GM18519 (cell line): ENCODE measurements at regions not wholly inside any gene's neighbourhood (a gene's known extent, or its start where the extent isn't known, plus 50 kb on each side); places are given as distances from the start of the nearest gene placed in this dataset.
"Not testable (repeated sequence)": the region's sequence is repeated elsewhere in the genome, so short reads cannot be mapped to it uniquely, and the experiment has no call there.

Experiments
- ATAC-seq: cut with Tn5 transposase; IDR thresholded peaks from one replicate; pipeline ENCODE4 v1.9.1; 2021; ENCODE audit warnings: mild to moderate bottlenecking, moderate library complexity; ENCODE audit not compliant: unreplicated experiment, low FRiP score

GRCh38 chr13:44853641-44854040 is 135.6 kb downstream of the NUFIP1 start:
- ATAC-seq, result no peak

- no peak for ATAC-seq
These were observed 140.2 kb downstream of the NUFIP1 start for GRCh38 chr13:44848920-44849676.

DNA sequence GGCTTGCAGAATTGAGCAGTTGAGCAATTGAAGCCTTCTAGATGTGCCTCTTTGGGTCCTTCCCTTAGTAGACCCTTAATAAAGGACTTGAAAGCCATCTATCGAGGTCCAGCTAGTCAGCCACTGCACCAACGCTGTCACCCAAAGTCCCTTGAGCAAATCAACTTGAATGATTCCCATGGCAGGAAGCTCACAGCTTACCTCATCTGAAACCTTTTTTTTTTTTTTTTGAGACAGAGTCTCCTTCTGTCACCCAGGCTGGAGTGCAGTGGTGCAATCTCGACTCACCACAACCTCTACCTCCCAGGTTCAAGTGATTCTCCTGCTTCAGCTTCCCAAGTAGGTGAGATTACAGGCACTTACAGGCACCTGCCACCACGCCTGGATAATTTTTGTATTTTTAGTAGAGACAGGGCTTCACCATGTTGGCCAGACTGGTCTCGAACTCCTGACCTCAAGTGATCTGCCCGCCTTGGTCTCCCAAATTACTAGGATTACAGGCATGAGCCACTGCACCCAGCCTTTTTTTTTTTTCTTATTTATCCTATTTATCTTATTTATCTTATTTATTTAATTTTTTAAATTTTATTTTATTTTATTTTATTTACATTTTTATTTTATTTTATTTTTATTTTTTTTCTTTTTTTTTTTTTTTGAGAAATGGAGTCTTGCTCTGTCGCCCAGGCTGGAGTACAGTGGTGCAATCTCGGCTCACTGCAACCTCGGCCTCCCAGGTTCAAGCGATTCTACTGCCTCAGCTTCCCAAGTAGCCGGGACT is 143.8 kb downstream of the NUFIP1 start:
- ATAC-seq, result not testable (repeated sequence)

DNA sequence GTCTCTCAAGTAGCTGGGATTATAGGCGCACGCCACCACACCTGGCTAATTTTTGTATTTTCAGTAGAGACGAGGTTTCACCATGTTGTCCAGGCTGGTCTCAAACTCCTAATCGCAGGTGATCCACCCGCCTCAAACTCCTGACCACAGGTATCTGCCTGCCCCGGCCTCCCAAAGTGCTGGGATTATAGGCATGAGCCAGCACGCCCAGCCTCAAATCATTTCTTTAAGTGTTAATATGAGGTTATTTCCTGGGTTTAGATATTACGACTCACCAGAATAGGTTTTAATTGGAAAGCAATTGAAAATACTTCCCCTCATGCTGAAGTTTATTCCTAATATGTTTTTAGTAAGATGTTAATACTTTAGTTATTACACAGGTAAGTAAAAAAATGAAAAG is 144.5 kb downstream of the NUFIP1 start:
- no peak for ATAC-seq

DNA sequence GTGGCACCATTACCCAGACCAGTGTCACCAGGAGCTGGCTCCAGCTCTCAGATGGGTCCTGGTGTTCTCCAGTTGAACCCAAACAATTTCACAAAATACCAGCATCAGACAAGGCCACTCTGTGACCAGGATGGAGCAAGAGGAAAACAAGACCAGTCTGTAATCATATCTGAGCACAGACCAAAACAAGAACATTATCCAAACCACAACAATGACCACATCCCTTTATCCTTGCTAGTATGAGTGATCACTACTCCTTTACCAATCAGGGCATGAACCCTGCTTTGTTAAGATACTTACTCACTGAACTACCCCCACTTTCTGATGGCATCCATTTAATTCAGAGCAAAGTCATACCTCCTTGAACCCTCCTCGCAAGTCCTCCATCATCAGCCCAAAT is 145.9 kb downstream of the NUFIP1 start:
- ATAC-seq, result no peak

DNA sequence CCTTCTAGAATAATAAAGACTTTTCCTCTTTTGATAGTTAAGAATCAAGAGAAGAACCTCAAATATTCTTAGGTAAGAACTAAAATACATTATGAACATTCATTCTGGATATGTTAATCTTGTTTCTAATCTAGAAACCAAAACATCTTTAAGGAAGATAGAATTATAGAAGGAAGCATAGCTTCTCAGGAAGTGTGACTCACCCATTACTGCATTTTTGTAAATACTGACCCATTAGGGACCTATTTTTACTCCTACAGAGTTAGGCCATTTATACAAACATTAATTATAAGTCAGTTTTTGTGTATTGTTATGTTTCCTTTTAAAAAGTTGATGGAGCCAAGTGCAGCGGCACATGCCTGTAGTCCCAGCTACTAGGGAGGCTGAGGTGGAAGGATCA is 147.1 kb downstream of the NUFIP1 start:
- no peak for ATAC-seq

GRCh38 chr13:44840131-44840530 is 149.1 kb downstream of the NUFIP1 start:
- ATAC-seq, result no peak

DNA sequence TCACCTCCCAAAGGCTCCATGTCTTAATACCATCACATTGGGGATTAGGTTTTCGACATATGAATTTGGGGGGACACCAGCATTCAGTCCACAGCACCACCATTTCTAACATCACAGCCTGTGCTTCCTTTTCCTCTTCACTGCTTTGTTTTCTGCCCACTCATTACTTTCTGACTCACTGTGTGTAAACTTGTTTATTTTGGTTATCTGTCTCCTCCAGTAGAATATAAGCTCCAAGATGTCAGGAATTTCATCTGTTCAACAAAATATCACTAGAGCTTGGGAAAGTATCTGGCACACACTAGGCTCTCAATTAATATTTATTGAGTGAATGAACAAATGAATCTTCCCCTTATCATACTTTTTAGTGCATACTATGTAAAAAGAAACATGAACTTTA is 152.0 kb downstream of the NUFIP1 start:
- ATAC-seq, result no peak

DNA sequence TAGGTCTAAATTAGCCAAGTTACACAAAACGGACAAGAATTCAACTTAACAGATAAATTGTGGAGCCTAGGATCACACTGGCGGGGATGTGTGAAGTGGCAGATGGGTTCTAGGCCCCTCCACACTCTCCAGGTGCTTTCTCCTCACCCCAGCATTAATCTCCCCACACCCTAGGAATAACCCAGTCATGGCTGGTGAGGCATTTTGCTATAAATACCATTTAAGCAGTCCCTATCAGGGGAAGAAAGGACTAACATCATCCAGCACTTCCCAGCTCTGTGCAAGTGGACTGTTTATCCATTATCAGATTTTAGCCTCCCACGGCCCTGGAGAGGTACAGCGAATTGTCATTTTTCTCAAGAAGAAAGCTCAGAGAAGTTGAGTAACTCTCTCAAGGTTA is 154.9 kb downstream of the NUFIP1 start:
- no peak for ATAC-seq

DNA sequence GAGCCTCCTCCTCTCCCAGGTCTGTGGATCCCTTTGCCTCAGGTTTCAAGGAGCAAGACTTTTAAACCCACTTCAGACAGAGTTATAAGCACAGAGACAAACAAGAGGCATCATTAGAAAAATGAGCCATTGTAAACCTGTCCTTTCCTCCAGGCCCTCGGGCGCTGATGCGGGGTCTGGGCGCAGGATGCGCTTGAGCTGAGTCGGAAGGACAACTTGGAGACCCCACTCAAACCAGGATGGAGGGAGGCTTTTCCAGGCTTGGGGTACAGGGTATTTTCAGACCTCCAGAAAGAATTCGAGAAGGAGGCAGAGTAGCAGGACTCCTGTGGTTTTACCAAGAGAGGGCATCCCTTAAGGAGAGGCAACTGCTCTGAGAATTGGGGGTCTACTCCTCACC is 155.6 kb downstream of the NUFIP1 start:
- ATAC-seq, result no peak

GRCh38 chr13:44833139-44833538 is 156.1 kb downstream of the NUFIP1 start:
- no peak for ATAC-seq

- ATAC-seq, result no peak
These were observed 162.5 kb downstream of the NUFIP1 start for GRCh38 chr13:44826591-44827350.

DNA sequence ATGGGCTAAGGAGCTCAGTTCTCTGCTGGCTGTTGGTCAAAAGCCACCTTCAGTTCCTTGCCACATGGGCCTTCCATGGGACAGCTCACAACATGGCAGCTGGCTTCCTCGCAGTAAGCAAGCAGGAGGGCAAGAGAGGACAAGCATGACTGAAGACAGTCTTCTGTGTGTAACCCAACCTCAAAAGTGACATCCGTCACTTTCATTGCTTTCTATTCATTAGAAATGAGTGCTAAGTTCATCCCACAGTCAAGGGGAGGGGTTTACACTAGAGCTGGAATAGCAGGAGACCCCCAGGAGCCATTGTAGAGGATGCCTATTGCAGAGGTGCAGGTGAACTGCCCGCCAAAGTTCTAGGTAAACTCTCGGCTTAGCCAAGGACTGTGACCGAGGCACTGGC is 163.3 kb downstream of the NUFIP1 start:
- no peak for ATAC-seq

DNA sequence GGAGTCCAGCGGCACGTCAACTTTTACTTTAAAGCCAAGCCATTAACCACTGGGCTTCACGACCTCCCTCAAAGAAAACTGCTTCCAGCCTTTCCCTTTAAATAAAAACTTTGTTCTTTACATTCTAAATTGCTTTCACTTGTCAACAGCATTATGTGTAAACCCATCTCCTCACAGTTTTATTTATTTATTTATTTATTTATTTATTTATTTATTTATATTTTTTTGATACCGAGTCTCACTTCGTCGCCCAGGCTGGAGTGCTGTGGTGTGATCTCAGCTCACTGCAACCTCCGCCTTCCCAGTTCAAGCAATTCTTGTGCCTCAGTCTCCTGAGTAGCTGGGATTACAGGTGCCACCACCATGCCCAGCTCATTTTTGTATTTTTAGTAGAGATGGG is 165.7 kb downstream of the NUFIP1 start:
- not testable (repeated sequence) for ATAC-seq

GRCh38 chr13:44822291-44822690 is 167.0 kb downstream of the NUFIP1 start:
- ATAC-seq, result no peak

DNA sequence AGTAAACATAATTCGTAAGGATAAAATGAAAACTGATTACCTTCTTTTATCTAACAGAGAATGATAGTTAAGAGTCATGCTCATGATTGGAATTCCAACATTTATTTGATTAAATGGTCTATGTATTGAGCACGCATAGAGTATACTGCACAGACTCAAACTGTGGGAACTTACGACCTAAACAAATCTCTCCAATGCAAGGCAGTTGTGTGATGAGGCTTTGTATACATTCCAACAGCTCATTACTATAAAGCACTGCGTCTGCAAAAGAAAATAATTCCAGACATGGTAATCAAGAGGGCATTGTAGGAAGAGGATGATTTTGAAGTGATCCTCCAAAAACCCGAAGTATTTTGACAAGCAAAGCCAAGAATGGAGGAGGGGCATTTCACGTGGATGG is 169.5 kb downstream of the NUFIP1 start:
- ATAC-seq, result no peak

- no peak for ATAC-seq
These were observed 170.0 kb downstream of the NUFIP1 start for GRCh38 chr13:44819245-44819644.

DNA sequence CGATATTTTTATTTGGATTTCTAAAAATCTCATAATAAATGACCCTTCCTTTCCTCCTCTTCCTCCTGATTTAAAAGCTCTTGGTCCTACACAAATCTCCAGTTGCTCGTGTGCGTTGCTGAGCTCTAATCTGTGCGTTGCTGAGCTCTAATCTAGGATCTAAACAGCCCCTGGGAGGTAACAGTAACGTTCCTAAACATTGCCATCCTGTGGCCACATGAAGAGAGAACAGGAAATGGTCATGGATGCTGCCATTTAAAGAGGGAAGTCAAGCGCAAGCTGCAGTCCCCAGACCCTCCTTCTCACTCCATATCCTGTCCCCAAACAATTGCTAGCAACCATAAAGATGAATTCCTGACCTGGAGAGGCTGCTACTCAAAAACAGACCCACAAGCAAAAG is 170.8 kb downstream of the NUFIP1 start:
- ATAC-seq, result no peak

GRCh38 chr13:44818016-44818415 is 171.3 kb downstream of the NUFIP1 start:
- ATAC-seq, result no peak

DNA sequence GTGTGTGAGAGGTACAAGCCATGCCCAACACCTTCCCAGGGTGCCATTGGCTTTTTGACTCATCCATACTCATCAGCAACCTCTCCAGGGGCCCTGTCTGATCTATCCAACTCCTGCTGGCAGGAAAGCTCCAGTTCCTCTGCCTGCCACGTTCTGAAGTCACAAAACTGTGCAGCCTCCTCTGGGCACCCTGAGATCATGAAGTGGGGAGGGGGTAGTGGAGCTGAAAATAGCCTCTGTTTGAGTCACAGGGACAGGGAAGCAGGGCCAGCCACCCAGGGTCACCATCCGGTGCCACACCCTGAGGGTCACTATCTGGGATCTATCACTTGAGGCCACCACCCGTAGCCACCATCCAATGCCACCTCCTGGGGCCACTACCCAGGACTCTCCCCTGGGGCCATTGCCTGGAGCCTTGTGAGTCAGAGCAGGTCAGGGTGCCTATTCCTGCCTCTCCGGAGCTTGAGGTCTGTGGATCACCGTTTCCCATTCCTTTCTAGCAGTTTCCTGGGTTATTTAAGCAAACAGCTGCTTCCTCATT is 172.1 kb downstream of the NUFIP1 start:
- ATAC-seq, result no peak

GRCh38 chr13:44816701-44817100 is 172.6 kb downstream of the NUFIP1 start:
- ATAC-seq, result no peak
